Fibroblast of lung (primary cell): ENCODE measurements at regions not wholly inside any gene's neighbourhood (a gene's known extent, or its start where the extent isn't known, plus 50 kb on each side); places are given as distances from the start of the nearest gene placed in this dataset.

Source experiments
- EZH2 ChIP-seq: IDR thresholded peaks from 2 replicates; pipeline ENCODE4 v1.5.1; 2012; ENCODE audit warnings: low read length, control low read depth, mild to moderate bottlenecking; ENCODE audit errors: missing control alignments
- TF ChIP-seq, protein P1 (sequence below), 2 donors: IDR thresholded peaks in 1 of 2; conservative IDR thresholded peaks in 1 of 2; 1 replicate in 1 of 2; 2 replicates in 1 of 2; pipeline ENCODE4 v1.5.1; 2011 to 2012; ENCODE audit warnings: low read length in 2 of 2, control low read depth in 1 of 2, inconsistent platforms in 1 of 2, low read depth in 1 of 2, mild to moderate bottlenecking in 1 of 2

DNA sequence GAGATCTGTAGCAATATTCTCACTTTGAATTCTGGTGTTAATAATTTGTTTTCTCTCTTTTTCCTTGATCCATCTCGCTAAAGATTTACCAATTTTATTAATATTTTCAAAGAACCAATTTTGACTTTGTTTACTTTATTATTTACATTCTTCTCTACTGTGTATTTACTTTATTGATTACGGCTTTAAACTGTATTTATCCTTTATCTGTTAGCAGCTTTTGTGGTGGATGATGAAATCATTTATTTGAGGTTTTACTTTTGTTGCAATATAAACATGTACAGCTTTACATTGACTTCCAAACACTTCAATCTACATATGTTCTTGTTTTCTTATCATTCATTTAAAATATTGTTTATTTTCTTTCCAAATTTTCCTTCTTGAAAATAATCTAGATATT lies 719.9 kb downstream of the ADCYAP1 start:
- TF ChIP-seq, protein P1, sequence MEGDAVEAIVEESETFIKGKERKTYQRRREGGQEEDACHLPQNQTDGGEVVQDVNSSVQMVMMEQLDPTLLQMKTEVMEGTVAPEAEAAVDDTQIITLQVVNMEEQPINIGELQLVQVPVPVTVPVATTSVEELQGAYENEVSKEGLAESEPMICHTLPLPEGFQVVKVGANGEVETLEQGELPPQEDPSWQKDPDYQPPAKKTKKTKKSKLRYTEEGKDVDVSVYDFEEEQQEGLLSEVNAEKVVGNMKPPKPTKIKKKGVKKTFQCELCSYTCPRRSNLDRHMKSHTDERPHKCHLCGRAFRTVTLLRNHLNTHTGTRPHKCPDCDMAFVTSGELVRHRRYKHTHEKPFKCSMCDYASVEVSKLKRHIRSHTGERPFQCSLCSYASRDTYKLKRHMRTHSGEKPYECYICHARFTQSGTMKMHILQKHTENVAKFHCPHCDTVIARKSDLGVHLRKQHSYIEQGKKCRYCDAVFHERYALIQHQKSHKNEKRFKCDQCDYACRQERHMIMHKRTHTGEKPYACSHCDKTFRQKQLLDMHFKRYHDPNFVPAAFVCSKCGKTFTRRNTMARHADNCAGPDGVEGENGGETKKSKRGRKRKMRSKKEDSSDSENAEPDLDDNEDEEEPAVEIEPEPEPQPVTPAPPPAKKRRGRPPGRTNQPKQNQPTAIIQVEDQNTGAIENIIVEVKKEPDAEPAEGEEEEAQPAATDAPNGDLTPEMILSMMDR (conservative IDR thresholded peaks at IDR 0.05 in 1 of 2, IDR thresholded peaks at IDR 0.05 in 1 of 2; ENCODE audit: low read depth in 1 of 2, low read length in 2 of 2): no peak
- no peak for TF ChIP-seq EZH2
